ENCODE measurements at regions not wholly inside any gene's neighbourhood (a gene's known extent, or its start where the extent isn't known, plus 50 kb on each side); places are given as distances from the start of the nearest gene placed in this dataset.

DNA sequence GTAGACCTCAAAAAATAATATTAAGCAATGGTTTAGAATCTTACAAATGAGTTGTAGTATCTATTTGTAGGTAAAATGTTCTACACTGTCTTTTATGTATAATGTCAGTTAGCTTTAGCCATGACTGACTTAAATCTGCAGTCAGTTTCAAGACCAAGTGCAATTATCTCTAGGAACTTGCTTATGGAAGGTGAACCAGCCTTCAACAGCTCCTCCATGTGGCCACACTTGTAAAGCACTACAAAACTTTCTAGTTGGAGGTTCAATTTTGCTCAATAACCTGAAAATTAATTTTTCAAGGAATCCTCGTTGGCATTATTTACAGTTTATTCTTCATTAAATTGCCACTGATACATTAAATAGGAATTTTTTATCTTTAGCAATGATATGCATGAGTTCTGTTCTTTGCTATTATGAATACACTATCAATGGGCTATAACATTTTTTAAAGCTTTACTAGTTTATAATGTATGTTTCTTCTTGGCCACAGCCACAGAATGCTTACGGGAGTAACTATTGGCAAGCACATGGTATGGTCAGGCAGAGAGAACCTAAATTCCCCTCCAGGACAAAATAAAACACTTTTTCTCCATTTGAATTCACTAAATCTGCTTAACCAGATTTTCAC lies 315.3 kb upstream of the UBE2E2 start:
- Mint-ChIP-seq H3K36me3 (ENCODE audit: low read depth) (no peaks in the 10 kb centered on the region), H3K9me3 (no peaks in the 10 kb centered on the region), H3K4me1 (peaks cover 3% of the 10 kb centered on the region), H3K27ac (no peak overlapping the region), H3K4me3 (no peak overlapping the region), H3K27me3 (ENCODE audit: low read depth, poor library complexity) (no peaks in the 10 kb centered on the region)
- TF ChIP-seq, protein P1, sequence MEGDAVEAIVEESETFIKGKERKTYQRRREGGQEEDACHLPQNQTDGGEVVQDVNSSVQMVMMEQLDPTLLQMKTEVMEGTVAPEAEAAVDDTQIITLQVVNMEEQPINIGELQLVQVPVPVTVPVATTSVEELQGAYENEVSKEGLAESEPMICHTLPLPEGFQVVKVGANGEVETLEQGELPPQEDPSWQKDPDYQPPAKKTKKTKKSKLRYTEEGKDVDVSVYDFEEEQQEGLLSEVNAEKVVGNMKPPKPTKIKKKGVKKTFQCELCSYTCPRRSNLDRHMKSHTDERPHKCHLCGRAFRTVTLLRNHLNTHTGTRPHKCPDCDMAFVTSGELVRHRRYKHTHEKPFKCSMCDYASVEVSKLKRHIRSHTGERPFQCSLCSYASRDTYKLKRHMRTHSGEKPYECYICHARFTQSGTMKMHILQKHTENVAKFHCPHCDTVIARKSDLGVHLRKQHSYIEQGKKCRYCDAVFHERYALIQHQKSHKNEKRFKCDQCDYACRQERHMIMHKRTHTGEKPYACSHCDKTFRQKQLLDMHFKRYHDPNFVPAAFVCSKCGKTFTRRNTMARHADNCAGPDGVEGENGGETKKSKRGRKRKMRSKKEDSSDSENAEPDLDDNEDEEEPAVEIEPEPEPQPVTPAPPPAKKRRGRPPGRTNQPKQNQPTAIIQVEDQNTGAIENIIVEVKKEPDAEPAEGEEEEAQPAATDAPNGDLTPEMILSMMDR (IDR thresholded peaks at IDR 0.05), result peak; percentile 65
- DNase-seq, result peak; percentile 10

DNA sequence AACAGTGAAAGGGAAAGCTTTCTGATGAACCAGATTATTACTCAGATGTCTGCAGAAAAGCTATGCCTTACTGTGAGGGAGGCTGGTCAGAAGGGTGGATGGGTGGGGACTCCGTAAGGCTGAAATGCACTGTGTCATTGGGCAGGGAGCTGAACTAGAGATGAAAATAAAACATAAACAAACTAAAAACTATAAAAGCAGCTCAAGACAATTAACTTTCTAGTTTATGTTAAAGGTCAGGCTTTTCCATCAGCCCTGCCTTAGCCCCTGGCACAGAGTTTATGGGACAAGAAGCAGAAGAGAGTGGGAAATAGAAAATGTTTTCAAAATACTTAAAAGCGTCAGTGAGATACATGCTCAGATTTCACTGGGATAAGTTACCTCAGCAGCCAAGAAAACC lies 310.0 kb upstream of the UBE2E2 start:
- Mint-ChIP-seq H3K4me3 (no peak overlapping the region), H3K27me3 (ENCODE audit: low read depth, poor library complexity) (no peaks in the 10 kb centered on the region), H3K9me3 (no peaks in the 10 kb centered on the region), H3K36me3 (ENCODE audit: low read depth) (no peaks in the 10 kb centered on the region), H3K27ac (no peak overlapping the region), H3K4me1 (peaks cover 21% of the 10 kb centered on the region)
- TF ChIP-seq, protein P1 (IDR thresholded peaks at IDR 0.05), result no peak
- DNase-seq, result no peak

DNA sequence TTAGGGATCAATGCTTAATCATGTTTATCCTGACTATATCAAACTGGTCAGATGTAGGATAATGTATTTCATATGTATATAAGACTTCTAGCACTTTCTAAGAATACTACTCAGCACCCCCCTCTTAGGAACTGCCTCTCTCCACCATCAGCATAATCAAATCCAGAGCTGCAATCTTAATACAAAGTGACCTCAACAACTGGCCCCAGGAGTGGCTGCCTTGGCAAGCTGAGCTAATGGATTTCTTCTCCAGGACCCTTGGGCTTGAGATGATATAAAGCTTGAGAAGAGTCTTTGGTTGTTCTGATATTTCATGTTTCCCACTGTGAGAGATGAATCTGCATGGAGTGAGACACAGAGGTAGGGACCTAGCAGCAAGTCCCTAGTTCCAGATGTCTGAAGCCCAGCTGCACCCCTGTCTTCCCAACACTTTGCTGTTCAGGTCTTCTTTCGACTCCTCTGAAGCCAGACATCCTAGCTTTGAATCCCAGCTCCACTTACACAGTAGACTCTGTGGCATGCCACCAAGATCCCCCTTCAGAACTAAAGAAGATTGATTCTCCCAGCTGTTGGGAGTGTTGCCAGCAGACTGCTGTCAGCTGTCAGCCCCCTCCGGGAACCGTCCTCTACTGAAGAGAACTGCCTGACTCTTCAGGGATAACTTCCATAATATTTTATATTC lies 309.3 kb upstream of the UBE2E2 start:
- TF ChIP-seq, protein P1 (IDR thresholded peaks at IDR 0.05), result no peak
- no peaks in the 10 kb centered on the region for H3K36me3 Mint-ChIP-seq (ENCODE audit: low read depth)
- no peaks in the 10 kb centered on the region for H3K27me3 Mint-ChIP-seq (ENCODE audit: low read depth, poor library complexity)
- H3K27ac Mint-ChIP-seq, result peak overlapping the region; percentile 28
- peaks cover 21% of the 10 kb centered on the region for H3K4me1 Mint-ChIP-seq
- no peaks in the 10 kb centered on the region for H3K9me3 Mint-ChIP-seq
- DNase-seq, result no peak
- no peak overlapping the region for H3K4me3 Mint-ChIP-seq

DNA sequence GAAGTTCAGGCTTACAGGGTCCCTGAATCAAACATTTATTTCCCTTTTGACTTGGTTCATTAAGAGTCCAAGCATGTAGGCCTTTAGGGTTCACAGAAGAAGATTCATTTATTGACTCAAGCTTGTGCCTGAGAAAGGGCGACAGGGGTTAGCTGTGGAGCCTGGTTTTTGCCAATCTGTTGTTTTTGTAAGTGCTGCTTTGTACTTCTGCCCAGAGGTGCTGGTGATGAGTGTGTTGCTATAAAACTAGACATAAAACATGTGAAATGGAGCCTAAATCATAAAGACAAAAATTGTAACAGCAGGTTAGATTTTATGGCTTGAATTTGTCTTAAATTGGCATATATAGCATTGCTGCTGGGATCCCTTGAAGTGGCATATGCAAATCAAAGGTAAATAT lies 308.3 kb upstream of the UBE2E2 start:
- no peak overlapping the region for H3K27ac Mint-ChIP-seq
- DNase-seq, result no peak
- H3K9me3 Mint-ChIP-seq, result no peaks in the 10 kb centered on the region
- TF ChIP-seq, protein P1 (IDR thresholded peaks at IDR 0.05), result no peak
- peaks cover 21% of the 10 kb centered on the region for H3K4me1 Mint-ChIP-seq
- no peaks in the 10 kb centered on the region for H3K36me3 Mint-ChIP-seq (ENCODE audit: low read depth)
- no peaks in the 10 kb centered on the region for H3K27me3 Mint-ChIP-seq (ENCODE audit: low read depth, poor library complexity)
- no peak overlapping the region for H3K4me3 Mint-ChIP-seq

DNA sequence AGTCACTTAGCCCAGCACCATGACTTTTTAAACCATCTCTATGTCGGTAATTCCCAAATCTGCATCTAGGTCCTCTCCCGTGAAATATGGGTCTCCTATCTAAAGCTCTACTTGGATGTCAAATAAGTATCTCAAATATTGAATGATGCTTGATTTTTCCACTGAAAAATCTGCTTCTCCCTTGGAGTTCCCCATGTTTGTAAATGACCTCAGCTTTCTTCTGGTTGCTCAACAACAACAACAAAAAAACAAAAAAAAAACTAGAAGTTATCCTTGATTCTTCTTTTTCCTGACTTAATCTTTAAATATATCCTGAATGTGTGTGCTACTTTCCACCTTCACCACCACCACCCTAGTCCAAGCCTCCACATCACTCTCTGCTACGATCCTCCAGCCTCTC lies 307.5 kb upstream of the UBE2E2 start:
- Mint-ChIP-seq H3K4me3 (no peak overlapping the region), H3K27ac (no peak overlapping the region), H3K36me3 (ENCODE audit: low read depth) (no peaks in the 10 kb centered on the region), H3K9me3 (peaks cover 2% of the 10 kb centered on the region), H3K27me3 (ENCODE audit: low read depth, poor library complexity) (no peaks in the 10 kb centered on the region), H3K4me1 (peaks cover 21% of the 10 kb centered on the region)
- DNase-seq, result no peak
- TF ChIP-seq, protein P1 (IDR thresholded peaks at IDR 0.05), result no peak

DNA sequence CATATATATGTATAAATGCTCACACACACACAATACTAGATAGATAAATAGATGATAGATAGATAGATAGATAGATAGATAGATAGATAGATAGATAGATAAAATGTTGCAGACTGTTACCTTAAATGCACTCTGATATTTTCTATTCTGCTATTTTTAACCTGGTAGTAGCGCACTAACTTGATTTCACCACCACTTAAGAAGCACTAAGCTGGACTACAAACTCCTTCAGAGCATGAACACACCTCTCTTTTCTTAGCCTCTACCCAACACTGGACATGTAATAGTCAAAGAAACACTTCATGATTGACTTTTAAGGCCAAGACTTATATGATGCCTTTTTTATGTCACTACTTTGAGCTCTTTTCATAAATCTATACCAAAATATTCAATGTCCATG lies 304.6 kb upstream of the UBE2E2 start:
- DNase-seq, result no peak
- H3K27me3 Mint-ChIP-seq (ENCODE audit: low read depth, poor library complexity), result no peaks in the 10 kb centered on the region
- peaks cover 10% of the 10 kb centered on the region for H3K4me1 Mint-ChIP-seq
- TF ChIP-seq, protein P1 (IDR thresholded peaks at IDR 0.05), result no peak
- no peak overlapping the region for H3K27ac Mint-ChIP-seq
- no peak overlapping the region for H3K4me3 Mint-ChIP-seq
- peaks cover 19% of the 10 kb centered on the region for H3K9me3 Mint-ChIP-seq
- H3K36me3 Mint-ChIP-seq (ENCODE audit: low read depth), result no peaks in the 10 kb centered on the region

Measured in nephron progenitor cell (in vitro differentiated cells).